Kidney (tissue), 13 donors: ENCODE measurements at regions not wholly inside any gene's neighbourhood (a gene's known extent, or its start where the extent isn't known, plus 50 kb on each side); places are given as distances from the start of the nearest gene placed in this dataset.

ENCODE experiments used
- DNase-seq, 5 donors: peaks; one replicate each; pipeline ENCODE4 v3.0.0-alpha.2; 2013 to 2020
- FAIRE-seq: peaks from 2 replicates; lab custom pipeline; 2012; peaks lifted over from hg19 to GRCh38; lab: Jason Lieb, UNC
- H3K27ac ChIP-seq, 2 donors: one replicate each; pipeline ENCODE4 v1.7.0; 2013; ENCODE audit warnings: low read depth in 2 of 2, low read length in 2 of 2, inconsistent platforms in 1 of 2
- H3K27me3 ChIP-seq: one replicate; pipeline ENCODE4 v1.7.1; 2013; ENCODE audit warnings: low read length, inconsistent platforms; ENCODE audit not compliant: control insufficient read depth, insufficient read depth
- H3K36me3 ChIP-seq, 3 donors: one replicate each; pipeline versions ENCODE4 v1.7.0 to v1.7.1; 2013; ENCODE audit warnings: low read length in 3 of 3, control low read depth in 1 of 3, inconsistent platforms in 1 of 3; ENCODE audit not compliant: insufficient read depth in 3 of 3, control insufficient read depth in 2 of 3
- H3K4me1 ChIP-seq, 3 donors: one replicate each; pipeline versions ENCODE4 v1.7.0 to v1.7.1; 2013; ENCODE audit warnings: low read length in 3 of 3, inconsistent platforms in 1 of 3, low read depth in 1 of 3; ENCODE audit not compliant: control insufficient read depth in 2 of 3, insufficient read depth in 2 of 3
- H3K4me3 ChIP-seq, 3 donors: one replicate each; pipeline versions ENCODE4 v1.7.0 to v1.8.1; 2013; ENCODE audit warnings: low read length in 3 of 3, control low read depth in 1 of 3, inconsistent platforms in 1 of 3
- H3K9ac ChIP-seq, 3 donors: one replicate each; pipeline versions ENCODE4 v1.7.0 to v1.7.1; 2013; ENCODE audit warnings: low read length in 3 of 3, control low read depth in 1 of 3, inconsistent platforms in 1 of 3
- H3K9me3 ChIP-seq, 3 donors: one replicate each; pipeline versions ENCODE4 v1.7.0 to v1.7.1; 2013; ENCODE audit warnings: low read length in 3 of 3, control low read depth in 1 of 3, inconsistent platforms in 1 of 3; ENCODE audit not compliant: control insufficient read depth in 2 of 3, insufficient read depth in 1 of 3
- intact Hi-C: fragments of 100-400 bp; cut with DNase I; formaldehyde crosslinking; loops from one replicate; pipeline ENCODE4 v1.11.1; 2022
- TF ChIP-seq, protein P1 (sequence below): IDR thresholded peaks from 3 replicates; pipeline ENCODE4 v1.5.1; 2012; ENCODE audit warnings: mild to moderate bottlenecking, moderate library complexity, borderline replicate concordance; ENCODE audit not compliant: insufficient read depth; ENCODE audit errors: extremely low read depth
- donor health status: control.
- donor health status: control.
- donor health status: control.
- donor health status: control.
- donor health status: control.
- donor health status: DM: yes; HTN: yes; CAD: no.
- donor health status: Normal renal cell carcinoma (clear cell type).

GRCh38 chr13:68609661-68610060, 1379.5 kb upstream of the PCDH9 start:
- no peaks in the 10 kb centered on the region for H3K4me1 ChIP-seq
- TF ChIP-seq, protein P1, sequence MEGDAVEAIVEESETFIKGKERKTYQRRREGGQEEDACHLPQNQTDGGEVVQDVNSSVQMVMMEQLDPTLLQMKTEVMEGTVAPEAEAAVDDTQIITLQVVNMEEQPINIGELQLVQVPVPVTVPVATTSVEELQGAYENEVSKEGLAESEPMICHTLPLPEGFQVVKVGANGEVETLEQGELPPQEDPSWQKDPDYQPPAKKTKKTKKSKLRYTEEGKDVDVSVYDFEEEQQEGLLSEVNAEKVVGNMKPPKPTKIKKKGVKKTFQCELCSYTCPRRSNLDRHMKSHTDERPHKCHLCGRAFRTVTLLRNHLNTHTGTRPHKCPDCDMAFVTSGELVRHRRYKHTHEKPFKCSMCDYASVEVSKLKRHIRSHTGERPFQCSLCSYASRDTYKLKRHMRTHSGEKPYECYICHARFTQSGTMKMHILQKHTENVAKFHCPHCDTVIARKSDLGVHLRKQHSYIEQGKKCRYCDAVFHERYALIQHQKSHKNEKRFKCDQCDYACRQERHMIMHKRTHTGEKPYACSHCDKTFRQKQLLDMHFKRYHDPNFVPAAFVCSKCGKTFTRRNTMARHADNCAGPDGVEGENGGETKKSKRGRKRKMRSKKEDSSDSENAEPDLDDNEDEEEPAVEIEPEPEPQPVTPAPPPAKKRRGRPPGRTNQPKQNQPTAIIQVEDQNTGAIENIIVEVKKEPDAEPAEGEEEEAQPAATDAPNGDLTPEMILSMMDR, result no peak
- intact Hi-C loops, result no loop called here
- no peak overlapping the region for H3K27ac ChIP-seq
- no peak overlapping the region for H3K4me3 ChIP-seq
- FAIRE-seq (no peak), DNase-seq (no peak)
- H3K27me3 ChIP-seq, result no peaks in the 10 kb centered on the region
- H3K9ac ChIP-seq, result no peak overlapping the region
- no peaks in the 10 kb centered on the region for H3K9me3 ChIP-seq
- no peaks in the 10 kb centered on the region for H3K36me3 ChIP-seq

DNA sequence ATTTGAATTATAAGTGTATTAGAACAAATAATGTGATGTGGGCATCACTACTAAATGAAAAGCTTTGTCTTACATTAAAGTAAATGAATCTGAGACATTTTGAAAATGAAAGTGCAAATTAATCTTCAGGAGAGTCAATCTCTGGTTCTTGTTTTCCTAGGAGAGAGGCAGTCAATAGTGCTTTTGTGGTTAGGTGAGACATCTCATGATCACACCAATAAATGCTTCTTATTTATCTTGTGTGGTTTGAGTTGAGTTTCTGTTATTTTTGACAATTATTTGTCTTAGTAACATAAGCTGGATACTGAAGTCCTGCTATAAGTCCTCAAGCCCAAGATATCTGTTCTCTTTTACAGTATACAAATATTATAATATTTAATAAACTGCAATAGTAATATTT, 1378.0 kb upstream of the PCDH9 start:
- no peaks in the 10 kb centered on the region for H3K36me3 ChIP-seq
- DNase-seq, result no peak
- H3K9me3 ChIP-seq, result no peaks in the 10 kb centered on the region
- intact Hi-C loops, result no loop called here
- H3K27me3 ChIP-seq, result no peaks in the 10 kb centered on the region
- H3K9ac ChIP-seq, result no peak overlapping the region
- H3K27ac ChIP-seq, result no peak overlapping the region
- no peak overlapping the region for H3K4me3 ChIP-seq
- no peak for FAIRE-seq
- no peaks in the 10 kb centered on the region for H3K4me1 ChIP-seq
- TF ChIP-seq, protein P1, result no peak

- no peak overlapping the region for H3K4me3 ChIP-seq
- H3K36me3 ChIP-seq, result no peaks in the 10 kb centered on the region
- no peaks in the 10 kb centered on the region for H3K27me3 ChIP-seq
- intact Hi-C loops, result no loop called here
- no peak overlapping the region for H3K27ac ChIP-seq
- FAIRE-seq, result no peak
- peak in 2 of 5 donors; percentile 9 to 21 for DNase-seq
- TF ChIP-seq, protein P1, result no peak
- H3K9ac ChIP-seq, result no peak overlapping the region
- no peaks in the 10 kb centered on the region for H3K4me1 ChIP-seq
- no peaks in the 10 kb centered on the region for H3K9me3 ChIP-seq
Measured at GRCh38 chr13:68597641-68598040, 1367.5 kb upstream of the PCDH9 start.

GRCh38 chr13:68588623-68589022, 1358.5 kb upstream of the PCDH9 start:
- FAIRE-seq, result no peak
- H3K27ac ChIP-seq, result no peak overlapping the region
- no peak overlapping the region for H3K4me3 ChIP-seq
- H3K27me3 ChIP-seq, result no peaks in the 10 kb centered on the region
- H3K36me3 ChIP-seq, result no peaks in the 10 kb centered on the region
- TF ChIP-seq, protein P1, result no peak
- H3K9ac ChIP-seq, result no peak overlapping the region
- no peaks in the 10 kb centered on the region for H3K9me3 ChIP-seq
- intact Hi-C loops, result no loop called here
- no peaks in the 10 kb centered on the region for H3K4me1 ChIP-seq
- no peak for DNase-seq
